Psoas muscle (tissue), 7 donors: ENCODE measurements at regions not wholly inside any gene's neighbourhood (a gene's known extent, or its start where the extent isn't known, plus 50 kb on each side); places are given as distances from the start of the nearest gene placed in this dataset.

Experiments used
- ATAC-seq, 4 donors: fragments of 200-7000 bp; cut with Tn5 transposase; one replicate each; pipeline ENCODE4 v1.9.1; 2020; ENCODE audit warnings: moderate library complexity in 3 of 4, mild to moderate bottlenecking in 2 of 4
- DNase-seq, 2 donors: peaks; one replicate each; pipeline ENCODE4 v3.0.0-alpha.2; 2020
- H3K27ac ChIP-seq: fragments of 200-600 bp; one replicate; pipeline ENCODE4 v1.8.0; 2022
- H3K27me3 ChIP-seq, 3 donors: fragments of 200-600 bp in 1 of 3; one replicate each; pipeline versions ENCODE4 v1.6.1 to v1.8.0; 2013 to 2022; ENCODE audit warnings: low read length in 2 of 3, mild to moderate bottlenecking in 2 of 3, moderate library complexity in 1 of 3; ENCODE audit not compliant: insufficient read depth in 3 of 3
- H3K36me3 ChIP-seq, 2 donors: fragments of 200-600 bp in 1 of 2; one replicate each; pipeline versions ENCODE4 v1.6.1 to v1.8.0; 2013 to 2022; ENCODE audit warnings: low read depth in 1 of 2, mild to moderate bottlenecking in 1 of 2, moderate library complexity in 1 of 2; ENCODE audit not compliant: insufficient read depth in 1 of 2
- H3K4me1 ChIP-seq: fragments of 200-600 bp; one replicate; pipeline ENCODE4 v1.8.0; 2022
- H3K4me3 ChIP-seq: fragments of 200-600 bp; one replicate; pipeline ENCODE4 v1.8.0; 2022; ENCODE audit warnings: mild to moderate bottlenecking
- H3K9me3 ChIP-seq: fragments of 200-600 bp; one replicate; pipeline ENCODE4 v1.8.0; 2022
- CTCF ChIP-seq: fragments of 200-600 bp; IDR thresholded peaks from one replicate; pipeline ENCODE4 v1.8.0; 2022; ENCODE audit warnings: antibody characterized with exemption
- WGBS, 3 donors: extraction: QIAGEN DNeasy Blood & Tissue Kit; methylation state at CpG; one replicate each; pipeline versions ENCODE4 v1.1.6 to v1.1.7; 2013; 5-methylcytosine and 5-hydroxymethylcytosine counted together
- intact Hi-C, 2 donors: fragments of 100-400 bp; cut with DNase I; formaldehyde crosslinking; loops; one replicate each; pipeline versions ENCODE4 v1.11.0 to v1.14.2; 2022
- donor health status: healthy with polysubstance abuse.
- donor health status: DM: no; HTN: no; CAD: no; lungs with moderate emphysema.
- donor health status: Bipolar disorder and iron deficiency.
- donor health status: healthy.
- donor health status: DM: yes; HTN: yes; CAD: no.
- donor health status: DM: no; HTN: no; CAD: no.
- donor health status: DM: yes; HTN: yes; CAD: no.

GRCh38 chr12:24541193-24541871 lies 407.6 kb downstream of the BCAT1 start:
- no peaks in the 10 kb centered on the region for H3K9me3 ChIP-seq
- intact Hi-C loops: no loop called here
- 69 to 74% (median 72%) methylated on average over 5 of the region's 5 CpGs for WGBS, 3 donors
- H3K27ac ChIP-seq: no peak overlapping the region
- no peaks in the 10 kb centered on the region for H3K36me3 ChIP-seq
- no peak for TF ChIP-seq CTCF
- H3K4me3 ChIP-seq: no peak overlapping the region
- H3K4me1 ChIP-seq: no peaks in the 10 kb centered on the region
- H3K27me3 ChIP-seq: no peaks in the 10 kb centered on the region
- no peak for ATAC-seq
- DNase-seq: no peak

- WGBS, 3 donors: 88 to 92% (median 90%) methylated on average over 3 of the region's 3 CpGs
- TF ChIP-seq CTCF: no peak
- DNase-seq (no peak), ATAC-seq (no peak)
- no peaks in the 10 kb centered on the region for H3K4me1 ChIP-seq
- intact Hi-C loops: no loop called here
- no peak overlapping the region for H3K4me3 ChIP-seq
- no peaks in the 10 kb centered on the region for H3K27me3 ChIP-seq
- H3K27ac ChIP-seq: no peak overlapping the region
- H3K9me3 ChIP-seq: no peaks in the 10 kb centered on the region
- H3K36me3 ChIP-seq: no peaks in the 10 kb centered on the region
Observed at GRCh38 chr12:24539646-24540045, 409.3 kb downstream of the BCAT1 start.

- intact Hi-C loops: no loop called here
- ATAC-seq: no peak
- H3K27me3 ChIP-seq: no peaks in the 10 kb centered on the region
- H3K9me3 ChIP-seq: no peaks in the 10 kb centered on the region
- no peak for TF ChIP-seq CTCF
- 78 to 87% (median 81%) methylated on average over 3 of the region's 3 CpGs for WGBS, 3 donors
- H3K4me3 ChIP-seq: no peak overlapping the region
- no peaks in the 10 kb centered on the region for H3K36me3 ChIP-seq
- H3K27ac ChIP-seq: no peak overlapping the region
- DNase-seq: no peak
- no peaks in the 10 kb centered on the region for H3K4me1 ChIP-seq
Observed at GRCh38 chr12:24537083-24537860, 411.6 kb downstream of the BCAT1 start.

GRCh38 chr12:24535334-24536069 lies 413.4 kb downstream of the BCAT1 start:
- H3K36me3 ChIP-seq: no peaks in the 10 kb centered on the region
- H3K9me3 ChIP-seq: no peaks in the 10 kb centered on the region
- ATAC-seq: no peak
- intact Hi-C loops: no loop called here
- peak overlapping the region; percentile 30 for H3K27ac ChIP-seq
- H3K4me1 ChIP-seq: no peaks in the 10 kb centered on the region
- TF ChIP-seq CTCF: no peak
- 62 to 68% (median 63%) methylated on average over 6 of the region's 6 CpGs for WGBS, 3 donors
- H3K27me3 ChIP-seq: no peaks in the 10 kb centered on the region
- DNase-seq: no peak
- no peak overlapping the region for H3K4me3 ChIP-seq
